Retinal pigment epithelial cell (primary cell): ENCODE measurements at regions not wholly inside any gene's neighbourhood (a gene's known extent, or its start where the extent isn't known, plus 50 kb on each side); places are given as distances from the start of the nearest gene placed in this dataset.

ENCODE experiments used
- DNase-seq: peaks from one replicate; pipeline ENCODE4 v3.0.0-alpha.2; 2010; ENCODE audit warnings: low read depth
- H3K4me3 ChIP-seq: 2 replicates; pipeline ENCODE4 v1.5.1; 2011; ENCODE audit warnings: mild to moderate bottlenecking, low read length, control low read depth, moderate library complexity
- TF ChIP-seq, protein P1 (sequence below): conservative IDR thresholded peaks from 2 replicates; pipeline ENCODE4 v1.5.1; 2011; ENCODE audit warnings: low read depth, low read length, control low read depth, inconsistent platforms

DNA sequence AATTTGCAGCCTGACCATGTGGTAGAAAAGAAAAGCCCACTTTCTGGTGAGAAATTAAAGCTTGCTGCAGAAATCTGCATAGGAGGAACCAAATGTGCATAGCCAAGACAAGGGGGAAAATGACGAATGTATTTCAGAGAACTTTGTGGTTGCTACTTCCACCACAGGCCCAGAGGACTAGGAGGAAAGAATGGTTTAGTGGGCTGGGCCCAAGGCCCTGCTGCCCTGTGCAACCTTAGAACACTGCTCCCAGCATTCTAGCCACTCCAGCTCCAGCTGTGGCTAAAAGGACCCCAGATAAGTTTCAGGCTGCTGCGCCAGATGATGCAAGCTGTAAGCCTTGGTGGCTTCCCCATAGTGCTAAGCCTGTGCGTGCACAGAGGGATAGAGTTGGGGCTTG, 764.3 kb downstream of the SLC6A15 start:
- TF ChIP-seq, protein P1, sequence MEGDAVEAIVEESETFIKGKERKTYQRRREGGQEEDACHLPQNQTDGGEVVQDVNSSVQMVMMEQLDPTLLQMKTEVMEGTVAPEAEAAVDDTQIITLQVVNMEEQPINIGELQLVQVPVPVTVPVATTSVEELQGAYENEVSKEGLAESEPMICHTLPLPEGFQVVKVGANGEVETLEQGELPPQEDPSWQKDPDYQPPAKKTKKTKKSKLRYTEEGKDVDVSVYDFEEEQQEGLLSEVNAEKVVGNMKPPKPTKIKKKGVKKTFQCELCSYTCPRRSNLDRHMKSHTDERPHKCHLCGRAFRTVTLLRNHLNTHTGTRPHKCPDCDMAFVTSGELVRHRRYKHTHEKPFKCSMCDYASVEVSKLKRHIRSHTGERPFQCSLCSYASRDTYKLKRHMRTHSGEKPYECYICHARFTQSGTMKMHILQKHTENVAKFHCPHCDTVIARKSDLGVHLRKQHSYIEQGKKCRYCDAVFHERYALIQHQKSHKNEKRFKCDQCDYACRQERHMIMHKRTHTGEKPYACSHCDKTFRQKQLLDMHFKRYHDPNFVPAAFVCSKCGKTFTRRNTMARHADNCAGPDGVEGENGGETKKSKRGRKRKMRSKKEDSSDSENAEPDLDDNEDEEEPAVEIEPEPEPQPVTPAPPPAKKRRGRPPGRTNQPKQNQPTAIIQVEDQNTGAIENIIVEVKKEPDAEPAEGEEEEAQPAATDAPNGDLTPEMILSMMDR, result no peak
- H3K4me3 ChIP-seq, result no peak overlapping the region
- DNase-seq, result no peak

DNA sequence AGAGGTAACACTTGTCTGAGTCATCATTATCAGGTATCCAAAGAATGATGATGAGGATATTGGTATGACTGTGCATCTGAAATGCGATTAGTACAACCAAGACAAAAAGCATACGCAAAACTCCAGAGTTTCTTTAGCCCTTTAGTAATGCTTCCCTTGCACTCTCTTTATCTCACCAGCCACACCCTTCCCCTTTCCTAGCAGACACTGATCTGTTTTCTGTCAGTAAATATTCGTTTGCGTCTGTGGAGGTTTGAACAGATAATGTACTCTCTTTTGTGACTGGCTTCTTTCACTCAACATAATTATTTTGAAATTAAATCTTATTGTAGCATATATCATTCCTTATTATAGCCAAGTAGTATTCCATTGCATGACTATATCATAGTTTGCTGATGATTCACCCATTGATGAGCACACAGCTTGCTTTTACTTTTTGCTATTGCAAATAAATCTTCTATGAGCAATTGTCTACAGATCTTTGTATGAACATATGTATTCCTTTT, 775.7 kb downstream of the SLC6A15 start:
- TF ChIP-seq, protein P1, result no peak
- no peak for DNase-seq
- no peak overlapping the region for H3K4me3 ChIP-seq

DNA sequence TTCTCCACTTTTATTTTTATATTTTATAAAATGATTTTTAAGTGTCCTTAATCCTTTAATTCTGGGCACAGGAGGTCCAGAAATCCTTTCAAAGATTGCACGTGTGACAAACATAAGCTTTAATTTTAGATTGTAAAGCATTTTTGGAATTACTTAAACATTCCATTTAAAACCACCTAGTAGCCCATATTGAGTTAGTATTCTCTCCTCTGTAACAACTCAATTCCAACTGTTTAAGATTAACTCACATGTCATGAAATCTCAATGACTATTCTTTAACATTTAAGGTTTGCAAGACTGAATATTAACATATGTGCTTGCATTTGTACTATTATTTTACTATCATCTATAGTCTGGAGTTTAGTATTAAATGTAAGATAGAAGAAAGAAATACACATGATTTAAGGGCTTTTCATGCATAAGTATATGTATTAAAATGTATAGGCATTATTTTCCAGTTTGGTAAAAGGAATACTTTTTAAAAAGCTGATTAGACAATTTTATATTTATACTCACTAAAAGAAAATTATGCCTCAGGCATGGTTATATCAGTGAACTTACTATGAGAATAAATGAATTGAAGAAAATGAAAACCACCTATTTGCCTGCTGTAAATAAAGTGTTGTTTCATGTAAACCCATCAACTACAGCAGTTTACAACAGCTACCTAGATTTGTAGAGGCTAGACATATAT, 776.9 kb downstream of the SLC6A15 start:
- TF ChIP-seq, protein P1, result no peak
- H3K4me3 ChIP-seq, result no peak overlapping the region
- peak; percentile 20 for DNase-seq

DNA sequence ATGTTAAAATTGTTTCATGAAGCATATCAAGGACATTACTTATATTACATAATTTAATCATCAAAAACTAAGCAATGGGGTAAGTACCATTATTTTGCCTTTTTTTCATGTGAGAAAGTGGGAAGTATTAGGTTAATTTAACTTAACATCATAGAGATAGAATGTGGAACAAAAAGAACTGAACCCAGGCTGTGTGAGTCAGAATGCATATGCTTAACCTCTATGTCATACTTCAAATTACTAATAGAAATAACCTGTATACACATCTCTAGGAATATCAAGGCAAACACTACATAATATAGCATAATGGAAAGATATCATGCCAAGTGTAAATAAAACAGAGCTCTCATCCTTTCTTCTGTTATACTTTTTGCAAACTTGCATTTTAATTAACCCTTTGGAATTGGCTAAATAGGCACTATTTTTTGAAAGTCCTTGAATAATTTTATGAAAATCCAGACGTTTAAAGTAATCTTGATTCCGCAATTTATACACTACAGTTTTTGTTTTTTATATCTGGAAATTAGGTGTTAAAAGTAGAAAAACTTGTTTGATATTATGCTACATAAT, 777.7 kb downstream of the SLC6A15 start:
- H3K4me3 ChIP-seq, result no peak overlapping the region
- TF ChIP-seq, protein P1, result no peak
- no peak for DNase-seq

DNA sequence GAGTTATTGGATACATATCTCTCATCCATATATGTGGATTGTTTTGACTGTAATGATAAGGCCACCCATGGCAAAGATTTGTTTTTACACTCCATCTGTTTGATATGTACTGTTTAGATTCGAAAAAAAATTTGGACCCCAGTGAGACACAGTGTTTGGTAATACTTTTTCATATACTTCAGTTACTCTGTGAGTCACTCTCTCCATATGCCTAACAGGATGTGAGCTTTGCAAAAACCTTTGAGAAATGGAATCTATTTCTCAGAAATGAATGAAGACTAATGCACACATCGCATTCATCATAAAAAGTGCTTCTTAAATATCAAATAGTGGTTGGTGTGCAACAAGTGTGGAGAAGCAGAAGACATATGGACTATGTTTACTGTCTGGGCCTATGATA, 781.5 kb downstream of the SLC6A15 start:
- no peak for DNase-seq
- H3K4me3 ChIP-seq, result no peak overlapping the region
- TF ChIP-seq, protein P1, result no peak

DNA sequence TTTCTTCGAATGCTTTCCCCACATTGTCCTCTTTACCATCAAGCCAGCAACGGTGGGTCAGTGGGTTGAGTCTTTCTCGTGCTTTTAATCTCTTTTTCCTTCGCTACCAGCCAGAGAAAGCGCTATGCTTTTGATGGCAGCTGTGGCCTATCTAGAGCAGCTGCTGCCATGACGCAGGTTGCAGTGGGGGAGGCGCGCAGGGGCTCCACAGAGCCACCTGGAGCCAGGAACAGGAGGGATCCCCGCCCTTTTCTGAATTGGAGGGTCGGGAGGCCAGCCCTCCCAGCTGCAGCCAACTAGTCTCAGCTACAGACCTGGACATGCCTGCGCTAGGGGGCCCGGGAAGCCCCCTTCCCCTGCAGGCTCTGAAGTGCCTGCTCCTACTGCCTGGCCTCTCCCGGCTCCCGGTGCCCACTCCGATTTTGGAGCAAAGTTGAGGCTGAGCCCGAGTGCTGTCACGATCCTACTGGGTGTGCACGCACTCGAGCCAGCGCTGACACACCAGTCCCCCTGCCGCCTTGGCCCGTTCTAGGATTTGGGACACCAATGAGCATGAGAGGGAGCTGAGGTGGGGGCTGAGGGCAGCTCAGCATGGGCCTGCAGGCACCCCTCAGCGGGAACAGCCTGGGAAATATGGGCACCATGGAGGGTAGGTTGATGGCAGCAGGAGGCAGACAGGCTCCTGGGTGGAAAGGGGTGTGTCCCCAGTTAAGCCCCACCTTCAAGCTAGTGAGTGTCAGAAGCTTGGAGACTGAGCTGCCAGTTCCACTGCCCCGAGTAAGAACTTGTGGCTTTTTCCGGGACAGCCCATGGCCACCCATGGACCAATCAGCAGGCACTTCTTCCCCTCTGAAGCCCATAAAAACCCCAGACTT, 784.2 kb downstream of the SLC6A15 start:
- DNase-seq, result no peak
- TF ChIP-seq, protein P1, result no peak

More for the DNA sequence above, 784.2 kb downstream of the SLC6A15 start:
- H3K4me3 ChIP-seq, result no peak overlapping the region
